Endodermal cell (in vitro differentiated cells): ENCODE measurements at regions not wholly inside any gene's neighbourhood (a gene's known extent, or its start where the extent isn't known, plus 50 kb on each side); places are given as distances from the start of the nearest gene placed in this dataset.

ENCODE experiments used
- DNase-seq: peaks from one replicate; pipeline ENCODE4 v3.0.0-alpha.2; 2017
- H3K27ac ChIP-seq: 2 replicates; pipeline ENCODE4 v1.5.1; 2013; ENCODE audit warnings: mild to moderate bottlenecking, low read depth, low read length, moderate library complexity
- H3K27me3 ChIP-seq: 2 replicates; pipeline ENCODE4 v1.6.1; 2013; ENCODE audit warnings: mild to moderate bottlenecking, low read length, moderate library complexity; ENCODE audit not compliant: insufficient read depth, control insufficient read depth, poor library complexity, severe bottlenecking
- H3K36me3 ChIP-seq: 2 replicates; pipeline ENCODE4 v1.7.0; 2013; ENCODE audit warnings: mild to moderate bottlenecking, low read length, moderate library complexity; ENCODE audit not compliant: control insufficient read depth, insufficient read depth
- H3K4me1 ChIP-seq: one replicate; pipeline ENCODE4 v1.7.0; 2013; ENCODE audit warnings: low read length; ENCODE audit not compliant: control insufficient read depth, insufficient read depth
- H3K4me3 ChIP-seq: 2 replicates; pipeline ENCODE4 v1.5.1; 2013; ENCODE audit warnings: mild to moderate bottlenecking, low read length, moderate library complexity
- H3K9ac ChIP-seq: 2 replicates; pipeline ENCODE4 v1.6.1; 2013; ENCODE audit warnings: mild to moderate bottlenecking, low read length, moderate library complexity; ENCODE audit not compliant: poor library complexity, severe bottlenecking; ENCODE audit errors: extremely low read depth
- H3K9me3 ChIP-seq: 2 replicates; pipeline ENCODE4 v1.6.1; 2013; ENCODE audit warnings: mild to moderate bottlenecking, low read length, moderate library complexity; ENCODE audit not compliant: control insufficient read depth
- H3K27ac Mint-ChIP-seq: 2 replicates; pipeline ENCODE4 v1.8.0; 2020; ENCODE audit warnings: mixed read lengths
- H3K27me3 Mint-ChIP-seq: 2 replicates; pipeline ENCODE4 v1.8.0; 2021; ENCODE audit warnings: mild to moderate bottlenecking, mixed read lengths; ENCODE audit not compliant: insufficient read depth
- H3K36me3 Mint-ChIP-seq: 2 replicates; pipeline ENCODE4 v1.8.0; 2020; ENCODE audit warnings: low read depth, mixed read lengths
- H3K4me1 Mint-ChIP-seq: 2 replicates; pipeline ENCODE4 v1.8.0; 2020; ENCODE audit warnings: mixed read lengths
- H3K4me3 Mint-ChIP-seq: 2 replicates; pipeline ENCODE4 v1.8.0; 2020; ENCODE audit warnings: mild to moderate bottlenecking, moderate library complexity, mixed read lengths
- H3K9me3 Mint-ChIP-seq: 2 replicates; pipeline ENCODE4 v1.8.0; 2020; ENCODE audit warnings: mild to moderate bottlenecking, mixed read lengths
- CTCF ChIP-seq: fragments of 200-600 bp; sonication (generic); conservative IDR thresholded peaks from 2 replicates; pipeline ENCODE4 v1.5.0; 2021; ENCODE audit warnings: antibody characterized with exemption, mild to moderate bottlenecking
- WGBS, 2 experiments: methylation state at CpG; one replicate each; pipeline versions ENCODE4 v1.1.5 to v1.1.7; 2013; ENCODE audit warnings: missing lambda C conversion rate in 2 of 2, mixed read lengths in 1 of 2; ENCODE audit not compliant: insufficient coverage in 1 of 2, insufficient read length in 1 of 2; 5-methylcytosine and 5-hydroxymethylcytosine counted together

GRCh38 chr9:12993466-12993865 is 218.6 kb downstream of the LURAP1L start:
- no peak overlapping the region for H3K4me3 ChIP-seq
- Mint-ChIP-seq H3K4me1 (peaks cover 2% of the 10 kb centered on the region), H3K9me3 (no peaks in the 10 kb centered on the region), H3K27me3 (no peaks in the 10 kb centered on the region), H3K4me3 (no peak overlapping the region), H3K36me3 (no peaks in the 10 kb centered on the region), H3K27ac (no peak overlapping the region)
- no peak for TF ChIP-seq CTCF
- no peak for DNase-seq
- H3K27ac ChIP-seq, result no peak overlapping the region
- no peaks in the 10 kb centered on the region for H3K36me3 ChIP-seq
- no peaks in the 10 kb centered on the region for H3K9me3 ChIP-seq
- no peaks in the 10 kb centered on the region for H3K4me1 ChIP-seq
- WGBS, 2 experiments, result 78 to 100% methylated on average over 1 to 2 of the region's 2 CpGs
- H3K27me3 ChIP-seq, result no peaks in the 10 kb centered on the region
- no peak overlapping the region for H3K9ac ChIP-seq

- no peak for DNase-seq
- no peaks in the 10 kb centered on the region for H3K9me3 Mint-ChIP-seq
- no peaks in the 10 kb centered on the region for H3K27me3 Mint-ChIP-seq
- peaks cover 6% of the 10 kb centered on the region for H3K4me1 Mint-ChIP-seq
- no peak overlapping the region for H3K4me3 ChIP-seq
- WGBS, 2 experiments, result 67 to 85% methylated on average over 1 to 3 of the region's 3 CpGs
- TF ChIP-seq CTCF, result no peak
- H3K27ac ChIP-seq, result no peak overlapping the region
- no peak overlapping the region for H3K4me3 Mint-ChIP-seq
- H3K27ac Mint-ChIP-seq, result no peak overlapping the region
- H3K9me3 ChIP-seq, result no peaks in the 10 kb centered on the region
- no peaks in the 10 kb centered on the region for H3K27me3 ChIP-seq
- peaks cover 4% of the 10 kb centered on the region for H3K4me1 ChIP-seq
- H3K36me3 Mint-ChIP-seq, result no peaks in the 10 kb centered on the region
- no peaks in the 10 kb centered on the region for H3K36me3 ChIP-seq
- no peak overlapping the region for H3K9ac ChIP-seq
Measured at GRCh38 chr9:12997009-12997408, 222.2 kb downstream of the LURAP1L start.

DNA sequence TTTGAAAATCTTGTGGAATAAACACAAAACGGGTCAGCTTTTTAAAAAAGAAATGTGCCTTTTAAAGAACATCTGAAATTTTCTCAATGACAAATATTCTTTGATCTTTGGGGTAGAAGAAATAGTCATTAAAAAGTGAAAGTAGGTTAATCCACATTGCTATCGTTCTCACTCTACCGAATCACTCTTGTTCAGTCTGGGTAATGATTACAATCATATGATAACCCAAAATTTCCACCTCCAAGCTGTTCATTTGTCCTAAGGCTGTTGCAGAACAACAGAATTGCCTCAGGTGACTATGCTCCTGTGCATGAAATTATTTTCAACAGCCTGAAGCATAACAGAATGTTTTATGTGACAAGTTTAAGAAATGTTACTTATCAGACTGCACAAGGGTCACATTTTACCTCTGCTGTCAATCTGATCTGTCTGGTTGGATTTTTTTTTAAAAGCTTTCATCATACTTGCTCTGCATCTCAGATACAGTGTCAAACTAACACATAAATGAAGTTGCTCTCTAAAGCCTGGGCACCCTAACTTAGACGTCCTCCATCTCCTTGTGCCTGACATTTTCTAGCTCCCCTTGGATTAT is 227.3 kb downstream of the LURAP1L start:
- Mint-ChIP-seq H3K4me3 (no peak overlapping the region), H3K27ac (no peak overlapping the region), H3K4me1 (peaks cover 6% of the 10 kb centered on the region), H3K9me3 (no peaks in the 10 kb centered on the region), H3K27me3 (no peaks in the 10 kb centered on the region), H3K36me3 (no peaks in the 10 kb centered on the region)
- Histone ChIP-seq H3K9ac (no peak overlapping the region), H3K9me3 (no peaks in the 10 kb centered on the region), H3K4me3 (no peak overlapping the region), H3K27ac (no peak overlapping the region), H3K4me1 (peaks cover 4% of the 10 kb centered on the region), H3K27me3 (no peaks in the 10 kb centered on the region), H3K36me3 (no peaks in the 10 kb centered on the region)
- TF ChIP-seq CTCF, result no peak
- 89 to 91% methylated on average over 3 to 4 of the region's 4 CpGs for WGBS, 2 experiments
- DNase-seq, result no peak
